Mesenchymal stem cell (in vitro differentiated cells and primary cell): ENCODE measurements at regions not wholly inside any gene's neighbourhood (a gene's known extent, or its start where the extent isn't known, plus 50 kb on each side); places are given as distances from the start of the nearest gene placed in this dataset.

ENCODE experiments used
- DNase-seq: peaks from one replicate; pipeline ENCODE4 v3.0.0-alpha.2; 2013
- H2AFZ ChIP-seq: one replicate; pipeline ENCODE4 v1.6.1; 2013; ENCODE audit warnings: low read depth, mild to moderate bottlenecking, control low read depth, inconsistent platforms, low read length, moderate library complexity
- H2AK5ac ChIP-seq: 2 replicates; pipeline ENCODE4 v1.6.1; 2013; ENCODE audit warnings: low read length, moderate library complexity, mild to moderate bottlenecking, inconsistent platforms; ENCODE audit not compliant: severe bottlenecking
- H2BK120ac ChIP-seq: one replicate; pipeline ENCODE4 v1.6.1; 2013; ENCODE audit warnings: low read depth, mild to moderate bottlenecking, inconsistent platforms, low read length, moderate library complexity
- H2BK12ac ChIP-seq, 2 experiments: one replicate each; pipeline ENCODE4 v1.6.1; 2013; ENCODE audit warnings: inconsistent platforms in 2 of 2, low read length in 2 of 2, mild to moderate bottlenecking in 2 of 2, moderate library complexity in 2 of 2, control low read depth in 1 of 2
- H2BK15ac ChIP-seq: one replicate; pipeline ENCODE4 v1.6.1; 2013; ENCODE audit warnings: mild to moderate bottlenecking, low read depth, inconsistent platforms; ENCODE audit not compliant: poor library complexity, severe bottlenecking
- H2BK5ac ChIP-seq: 2 replicates; pipeline ENCODE4 v1.6.1; 2013; ENCODE audit warnings: low read depth, mild to moderate bottlenecking, low read length, control low read depth, inconsistent platforms; ENCODE audit not compliant: poor library complexity, severe bottlenecking
- H3K14ac ChIP-seq, 2 experiments: one replicate each; pipeline ENCODE4 v1.6.1; 2013; ENCODE audit warnings: inconsistent platforms in 2 of 2, low read length in 2 of 2, control low read depth in 1 of 2, mild to moderate bottlenecking in 1 of 2, moderate library complexity in 1 of 2
- H3K18ac ChIP-seq, 2 experiments: one replicate each; pipeline ENCODE4 v1.6.1; 2013; ENCODE audit warnings: inconsistent platforms in 2 of 2, low read length in 2 of 2, control low read depth in 1 of 2, low read depth in 1 of 2, mild to moderate bottlenecking in 1 of 2
- H3K23ac ChIP-seq, 2 experiments: one replicate each; pipeline ENCODE4 v1.6.1; 2013; ENCODE audit warnings: inconsistent platforms in 2 of 2, low read length in 2 of 2, mild to moderate bottlenecking in 2 of 2, moderate library complexity in 2 of 2, control low read depth in 1 of 2
- H3K27ac ChIP-seq: 2 replicates; pipeline ENCODE4 v1.5.1; 2013; ENCODE audit warnings: mild to moderate bottlenecking, moderate library complexity, low read length, control low read depth, inconsistent platforms; ENCODE audit not compliant: poor library complexity, severe bottlenecking
- H3K27me3 ChIP-seq, 2 experiments: 2 replicates each; pipeline versions ENCODE4 v1.6.1 to v1.7.0; 2013; ENCODE audit warnings: low read length in 2 of 2, mild to moderate bottlenecking in 2 of 2, moderate library complexity in 2 of 2, control low read depth in 1 of 2, inconsistent platforms in 1 of 2; ENCODE audit not compliant: control insufficient read depth in 1 of 2, insufficient read depth in 1 of 2
- H3K36me3 ChIP-seq, 2 experiments: 2 replicates each; pipeline versions ENCODE4 v1.6.1 to v1.7.0; 2013; ENCODE audit warnings: low read length in 2 of 2, control low read depth in 1 of 2, inconsistent platforms in 1 of 2, low read depth in 1 of 2, mild to moderate bottlenecking in 1 of 2; ENCODE audit not compliant: insufficient read depth in 2 of 2, control insufficient read depth in 1 of 2
- H3K4ac ChIP-seq, 2 experiments: one replicate each; pipeline ENCODE4 v1.6.1; 2013; ENCODE audit warnings: inconsistent platforms in 2 of 2, low read length in 2 of 2, mild to moderate bottlenecking in 2 of 2, moderate library complexity in 2 of 2, control low read depth in 1 of 2, low read depth in 1 of 2
- H3K4me1 ChIP-seq: 2 replicates; pipeline ENCODE4 v1.6.1; 2013; ENCODE audit warnings: low read depth, low read length, control low read depth; ENCODE audit not compliant: control insufficient read depth, insufficient read depth
- H3K4me2 ChIP-seq: 2 replicates; pipeline ENCODE4 v1.6.1; 2013; ENCODE audit warnings: low read length, mild to moderate bottlenecking, inconsistent platforms; ENCODE audit not compliant: poor library complexity, severe bottlenecking
- H3K4me3 ChIP-seq, 2 experiments: 2 replicates each; pipeline versions ENCODE4 v1.5.1 to v1.7.0; 2013; ENCODE audit warnings: low read length in 2 of 2, mild to moderate bottlenecking in 2 of 2, control low read depth in 1 of 2, low read depth in 1 of 2; ENCODE audit not compliant: insufficient read depth in 1 of 2
- H3K79me1 ChIP-seq: replicated peaks from 2 replicates; pipeline ENCODE4 v1.6.1; 2013; ENCODE audit warnings: mild to moderate bottlenecking, control low read depth, low read length, inconsistent platforms; ENCODE audit not compliant: poor library complexity, severe bottlenecking
- H3K9ac ChIP-seq: 2 replicates; pipeline ENCODE4 v1.7.0; 2013; ENCODE audit warnings: mild to moderate bottlenecking, low read length, moderate library complexity
- H3K9me3 ChIP-seq: 2 replicates; pipeline ENCODE4 v1.7.0; 2013; ENCODE audit warnings: mild to moderate bottlenecking, low read length; ENCODE audit not compliant: control insufficient read depth
- H4K8ac ChIP-seq: one replicate; pipeline ENCODE4 v1.6.1; 2013; ENCODE audit warnings: inconsistent platforms, mild to moderate bottlenecking, low read length, moderate library complexity
- H4K91ac ChIP-seq: one replicate; pipeline ENCODE4 v1.6.1; 2013; ENCODE audit warnings: mild to moderate bottlenecking, low read length, inconsistent platforms
- WGBS: methylation state at CpG from one replicate; pipeline ENCODE4 v1.1.7; 2013; ENCODE audit warnings: mixed read lengths; 5-methylcytosine and 5-hydroxymethylcytosine counted together

DNA sequence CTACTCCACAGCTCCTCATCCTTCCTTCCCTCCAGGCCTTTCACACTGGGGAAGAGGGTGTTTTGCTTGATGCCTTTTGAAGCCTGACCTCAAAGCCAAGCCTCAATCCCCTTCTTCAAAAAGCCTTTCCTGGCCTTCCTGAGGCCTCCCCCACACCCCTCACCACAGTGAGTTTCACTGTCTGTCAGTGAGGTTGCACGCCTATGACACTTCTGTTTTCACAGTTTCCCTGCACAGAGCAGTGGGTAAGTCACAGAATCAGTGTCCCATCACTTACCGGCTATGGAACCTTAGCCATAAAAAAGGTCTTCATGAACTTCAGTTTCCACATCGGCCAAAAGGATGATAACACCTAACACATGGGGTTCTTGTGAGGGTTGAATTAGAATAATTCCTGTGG, 371.4 kb downstream of the UQCRFS1 start:
- Histone ChIP-seq H2BK12ac (no peak overlapping the region), H4K8ac (no peak overlapping the region), H3K9me3 (no peaks in the 10 kb centered on the region), H3K4me3 (no peak overlapping the region), H3K18ac (no peak overlapping the region), H3K27ac (no peak overlapping the region), H4K91ac (no peak overlapping the region), H2AK5ac (no peak overlapping the region), H3K9ac (no peak overlapping the region), H3K4me2 (no peak overlapping the region), H2BK5ac (no peak overlapping the region), H3K4me1 (no peaks in the 10 kb centered on the region), H3K23ac (no peak overlapping the region), H3K14ac (no peak overlapping the region), H3K27me3 (peaks cover under 1 to 18% of the 10 kb centered on the region in 2 experiments), H3K79me1 (no peaks in the 10 kb centered on the region), H2BK15ac (no peak overlapping the region), H2BK120ac (no peak overlapping the region), H2AFZ (no peak overlapping the region), H3K36me3 (no peaks in the 10 kb centered on the region), H3K4ac (no peak overlapping the region)
- no peak for DNase-seq
- 89% methylated on average over 2 of the region's 3 CpGs for WGBS

DNA sequence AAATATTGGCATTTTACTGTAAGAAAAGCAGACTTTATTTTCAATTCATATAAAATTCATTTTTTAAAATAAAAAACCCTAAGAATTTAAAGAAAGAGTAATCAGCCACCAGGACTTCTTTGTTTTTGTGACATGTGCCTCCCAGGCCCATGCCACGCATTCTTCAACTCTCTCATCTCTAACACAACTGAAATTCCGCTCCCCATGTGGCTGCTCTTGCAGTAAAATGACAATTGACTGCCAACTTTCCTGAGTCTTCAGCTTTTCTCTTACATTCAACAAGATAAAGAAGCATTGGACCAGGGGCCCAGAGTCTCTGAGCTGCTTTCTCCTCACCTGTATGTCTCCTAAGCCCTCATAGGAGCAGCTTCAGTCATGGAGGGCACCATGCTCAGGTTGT, 372.1 kb downstream of the UQCRFS1 start:
- WGBS, result 81% methylated on average over 2 of the region's 2 CpGs
- H3K18ac ChIP-seq, result no peak overlapping the region
- H3K23ac ChIP-seq, result no peak overlapping the region
- H3K79me1 ChIP-seq, result no peaks in the 10 kb centered on the region
- no peak overlapping the region for H3K4me2 ChIP-seq
- H2BK12ac ChIP-seq, result no peak overlapping the region
- H3K14ac ChIP-seq, result no peak overlapping the region
- no peaks in the 10 kb centered on the region for H3K9me3 ChIP-seq
- no peaks in the 10 kb centered on the region for H3K4me1 ChIP-seq
- no peak overlapping the region for H3K9ac ChIP-seq
- H3K4me3 ChIP-seq, result no peak overlapping the region
- no peak overlapping the region for H3K4ac ChIP-seq
- no peak overlapping the region for H3K27ac ChIP-seq
- no peak overlapping the region for H4K8ac ChIP-seq
- H3K27me3 ChIP-seq, result peaks cover 4 to 18% of the 10 kb centered on the region in 2 experiments
- H2BK15ac ChIP-seq, result no peak overlapping the region
- no peak overlapping the region for H4K91ac ChIP-seq
- no peak for DNase-seq
- H2AFZ ChIP-seq, result no peak overlapping the region
- no peak overlapping the region for H2BK5ac ChIP-seq
- H3K36me3 ChIP-seq, result no peaks in the 10 kb centered on the region
- no peak overlapping the region for H2BK120ac ChIP-seq
- no peak overlapping the region for H2AK5ac ChIP-seq

DNA sequence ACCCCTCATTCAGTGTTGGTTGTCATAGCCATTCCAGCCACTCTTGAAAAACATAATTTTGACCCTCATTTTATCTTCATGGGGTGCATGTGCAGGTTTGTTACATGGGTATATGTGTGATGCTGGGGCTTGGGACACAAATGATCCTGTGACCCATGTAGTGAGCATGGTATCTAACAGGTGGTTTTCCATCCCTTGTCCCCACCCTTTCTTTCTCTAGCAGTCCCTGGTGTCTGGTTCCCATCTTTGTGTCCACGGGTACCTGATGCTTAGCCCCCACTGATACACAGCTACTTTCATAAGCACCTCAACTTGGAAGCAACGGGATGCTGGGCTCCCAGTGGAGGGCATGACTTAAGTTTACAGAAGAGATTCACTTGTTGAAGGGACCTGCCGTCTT, 373.5 kb downstream of the UQCRFS1 start:
- no peak overlapping the region for H3K4me2 ChIP-seq
- H2BK12ac ChIP-seq, result no peak overlapping the region
- no peaks in the 10 kb centered on the region for H3K79me1 ChIP-seq
- no peak for DNase-seq
- no peak overlapping the region for H3K23ac ChIP-seq
- no peak overlapping the region for H3K4me3 ChIP-seq
- H4K91ac ChIP-seq, result no peak overlapping the region
- no peak overlapping the region for H3K14ac ChIP-seq
- no peak overlapping the region for H3K9ac ChIP-seq
- WGBS, result 82% methylated on average over 3 of the region's 3 CpGs
- H3K18ac ChIP-seq, result no peak overlapping the region
- no peaks in the 10 kb centered on the region for H3K4me1 ChIP-seq
- H2AK5ac ChIP-seq, result no peak overlapping the region
- no peak overlapping the region for H2BK5ac ChIP-seq
- H3K36me3 ChIP-seq, result no peaks in the 10 kb centered on the region
- H3K9me3 ChIP-seq, result no peaks in the 10 kb centered on the region
- H3K27ac ChIP-seq, result no peak overlapping the region
- peaks cover 4 to 18% of the 10 kb centered on the region in 2 experiments for H3K27me3 ChIP-seq
- no peak overlapping the region for H4K8ac ChIP-seq
- no peak overlapping the region for H2BK120ac ChIP-seq
- no peak overlapping the region for H3K4ac ChIP-seq
- no peak overlapping the region for H2BK15ac ChIP-seq
- no peak overlapping the region for H2AFZ ChIP-seq

GRCh38 chr19:28838909-28839308, 374.0 kb downstream of the UQCRFS1 start:
- 62% methylated on average over 5 of the region's 5 CpGs for WGBS

More at GRCh38 chr19:28838909-28839308, 374.0 kb downstream of the UQCRFS1 start:
- H3K27ac ChIP-seq, result no peak overlapping the region
- H3K23ac ChIP-seq, result no peak overlapping the region
- no peak overlapping the region for H3K18ac ChIP-seq
- no peak overlapping the region for H3K4me3 ChIP-seq
- no peak overlapping the region for H3K4me2 ChIP-seq
- no peak overlapping the region for H3K4ac ChIP-seq
- H3K4me1 ChIP-seq, result no peaks in the 10 kb centered on the region
- H3K14ac ChIP-seq, result no peak overlapping the region
- H3K27me3 ChIP-seq, result peaks cover 4 to 18% of the 10 kb centered on the region in 2 experiments
- no peaks in the 10 kb centered on the region for H3K79me1 ChIP-seq
- no peaks in the 10 kb centered on the region for H3K36me3 ChIP-seq
- H4K8ac ChIP-seq, result no peak overlapping the region
- no peak overlapping the region for H2BK15ac ChIP-seq
- H2BK5ac ChIP-seq, result no peak overlapping the region
- no peak overlapping the region for H2BK120ac ChIP-seq
- no peak overlapping the region for H2BK12ac ChIP-seq
- no peak overlapping the region for H2AFZ ChIP-seq
- H3K9ac ChIP-seq, result no peak overlapping the region
- no peak overlapping the region for H4K91ac ChIP-seq
- DNase-seq, result no peak
- H2AK5ac ChIP-seq, result no peak overlapping the region
- no peaks in the 10 kb centered on the region for H3K9me3 ChIP-seq
